Spleen (tissue), 11 donors: ENCODE measurements at regions not wholly inside any gene's neighbourhood (a gene's known extent, or its start where the extent isn't known, plus 50 kb on each side); places are given as distances from the start of the nearest gene placed in this dataset.

ENCODE experiments used
- DNase-seq: peaks from one replicate; pipeline ENCODE4 v3.0.0-alpha.2; 2020
- H3K27ac ChIP-seq, 8 donors: fragments of 200-600 bp; sonication (generic) in 7 of 8; 1 replicate in 4 of 8; 2 replicates in 4 of 8; pipeline versions ENCODE4 v1.5.0 to v1.8.0; 2016 to 2021; ENCODE audit warnings: inconsistent platforms in 4 of 8, mild to moderate bottlenecking in 4 of 8, moderate library complexity in 1 of 8
- H3K27me3 ChIP-seq, 7 donors: fragments of 200-600 bp; sonication (generic) in 6 of 7; replicated peaks in 1 of 7; 1 replicate in 4 of 7; 2 replicates in 3 of 7; pipeline versions ENCODE4 v1.5.0 to v1.8.0; 2016 to 2021; ENCODE audit warnings: inconsistent platforms in 3 of 7, mild to moderate bottlenecking in 1 of 7
- H3K36me3 ChIP-seq, 6 donors: fragments of 200-600 bp; sonication (generic) in 5 of 6; 1 replicate in 4 of 6; 2 replicates in 2 of 6; pipeline versions ENCODE4 v1.5.0 to v1.8.0; 2016 to 2021; ENCODE audit warnings: inconsistent platforms in 2 of 6
- H3K4me1 ChIP-seq, 6 donors: fragments of 200-600 bp; sonication (generic) in 5 of 6; 1 replicate in 3 of 6; 2 replicates in 3 of 6; pipeline versions ENCODE4 v1.5.0 to v1.8.0; 2016 to 2021; ENCODE audit warnings: inconsistent platforms in 3 of 6
- H3K4me3 ChIP-seq, 8 donors: fragments of 200-600 bp; sonication (generic) in 7 of 8; 1 replicate in 4 of 8; 2 replicates in 4 of 8; pipeline versions ENCODE4 v1.5.0 to v1.8.0; 2016 to 2021; ENCODE audit warnings: inconsistent platforms in 4 of 8, mild to moderate bottlenecking in 4 of 8, moderate library complexity in 2 of 8
- H3K9me3 ChIP-seq, 8 donors: fragments of 200-600 bp; sonication (generic) in 7 of 8; 1 replicate in 4 of 8; 2 replicates in 4 of 8; pipeline versions ENCODE4 v1.5.0 to v1.8.0; 2016 to 2021; ENCODE audit warnings: inconsistent platforms in 4 of 8
- POLR2A ChIP-seq, 3 donors: fragments of 450-650 bp; IDR thresholded peaks; one replicate each; pipeline ENCODE4 v1.5.1; 2017; ENCODE audit warnings: antibody characterized with exemption in 3 of 3, mild to moderate bottlenecking in 1 of 3
- POLR2AphosphoS5 ChIP-seq, 3 donors: sonication (generic); formaldehyde crosslinking; IDR thresholded peaks; one replicate each; pipeline ENCODE4 v1.5.1; 2017; ENCODE audit warnings: antibody characterized with exemption in 3 of 3
- WGBS, 5 donors: extraction: QIAGEN DNeasy Blood & Tissue Kit in 3 of 5; methylation state at CpG; one replicate each; pipeline versions ENCODE4 v1.1.5 to v1.1.7; 2013 to 2018; 5-methylcytosine and 5-hydroxymethylcytosine counted together
- intact Hi-C: fragments of 100-400 bp; cut with DNase I; formaldehyde crosslinking; loops from one replicate; pipeline ENCODE4 v1.15.0; 2023; ENCODE audit warnings: low total_unique reads
- TF ChIP-seq, protein P1 (sequence below), 11 experiments: fragments of 200-600 bp in 7 of 11; fragments of 450-650 bp in 4 of 11; sonication (generic) in 4 of 11; IDR thresholded peaks in 8 of 11; conservative IDR thresholded peaks in 3 of 11; 1 replicate in 7 of 11; 2 replicates in 4 of 11; pipeline versions ENCODE4 v1.4.0 to v1.8.0; 2016 to 2021; ENCODE audit warnings: antibody characterized with exemption in 11 of 11, inconsistent platforms in 4 of 11, mild to moderate bottlenecking in 1 of 11
- donor health status: healthy with polysubstance abuse.
- donor health status: DM: no; HTN: no; CAD: no; lungs with moderate emphysema.
- donor health status: DM: no; HTN: no; CAD: no.
- donor health status: Bipolar disorder and iron deficiency.
- donor health status: healthy.
- donor health status: DM: no; HTN: no; CAD: no.
- donor health status: DM: yes; HTN: yes; CAD: no.

GRCh38 chr6:170018936-170019817 is 267.8 kb downstream of the ERMARD start:
- no peak for DNase-seq
- H3K36me3 ChIP-seq: no peaks in the 10 kb centered on the region
- no peak overlapping the region for H3K4me3 ChIP-seq
- intact Hi-C loops: no loop called here
- H3K4me1 ChIP-seq: peaks cover 0 to 15% (median 0%) of the 10 kb centered on the region in 6 donors
- WGBS, 5 donors: 74 to 92% (median 89%) methylated on average over 19 of the region's 19 CpGs
- TF ChIP-seq POLR2A (IDR thresholded peaks at IDR 0.05) (no peak), POLR2AphosphoS5 (IDR thresholded peaks at IDR 0.05) (no peak)
- TF ChIP-seq, protein P1, sequence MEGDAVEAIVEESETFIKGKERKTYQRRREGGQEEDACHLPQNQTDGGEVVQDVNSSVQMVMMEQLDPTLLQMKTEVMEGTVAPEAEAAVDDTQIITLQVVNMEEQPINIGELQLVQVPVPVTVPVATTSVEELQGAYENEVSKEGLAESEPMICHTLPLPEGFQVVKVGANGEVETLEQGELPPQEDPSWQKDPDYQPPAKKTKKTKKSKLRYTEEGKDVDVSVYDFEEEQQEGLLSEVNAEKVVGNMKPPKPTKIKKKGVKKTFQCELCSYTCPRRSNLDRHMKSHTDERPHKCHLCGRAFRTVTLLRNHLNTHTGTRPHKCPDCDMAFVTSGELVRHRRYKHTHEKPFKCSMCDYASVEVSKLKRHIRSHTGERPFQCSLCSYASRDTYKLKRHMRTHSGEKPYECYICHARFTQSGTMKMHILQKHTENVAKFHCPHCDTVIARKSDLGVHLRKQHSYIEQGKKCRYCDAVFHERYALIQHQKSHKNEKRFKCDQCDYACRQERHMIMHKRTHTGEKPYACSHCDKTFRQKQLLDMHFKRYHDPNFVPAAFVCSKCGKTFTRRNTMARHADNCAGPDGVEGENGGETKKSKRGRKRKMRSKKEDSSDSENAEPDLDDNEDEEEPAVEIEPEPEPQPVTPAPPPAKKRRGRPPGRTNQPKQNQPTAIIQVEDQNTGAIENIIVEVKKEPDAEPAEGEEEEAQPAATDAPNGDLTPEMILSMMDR (IDR thresholded peaks at IDR 0.05 in 8 of 11, conservative IDR thresholded peaks at IDR 0.05 in 3 of 11): no peak
- H3K9me3 ChIP-seq: no peaks in the 10 kb centered on the region
- H3K27me3 ChIP-seq: peaks cover 0 to 51% (median 21%) of the 10 kb centered on the region in 7 donors
- H3K27ac ChIP-seq: no peak overlapping the region

DNA sequence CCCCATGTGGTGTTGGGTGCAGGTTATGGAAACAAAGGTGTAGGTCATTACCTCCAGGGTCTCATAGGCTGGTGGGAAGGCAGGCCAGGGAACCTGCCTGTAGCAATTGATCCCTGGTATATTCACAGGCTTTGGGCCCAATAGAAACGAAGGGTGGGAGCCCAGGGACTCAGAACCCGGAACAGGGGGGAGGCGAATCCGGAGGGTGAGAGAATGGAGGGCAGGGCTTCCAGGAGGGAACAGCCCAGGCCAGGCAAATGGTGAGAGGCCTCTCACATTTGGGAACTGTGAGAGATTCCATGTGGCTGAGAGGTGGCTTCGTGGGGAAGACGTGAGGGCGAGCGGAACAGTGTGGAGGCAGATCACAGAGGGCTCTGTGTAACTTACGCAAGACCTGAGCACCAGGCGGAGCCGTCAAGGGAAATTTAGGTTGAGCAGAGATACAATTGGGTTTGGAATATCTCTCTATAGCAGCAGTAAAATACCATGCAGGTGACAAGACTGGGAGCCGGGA is 267.1 kb downstream of the ERMARD start:
- peaks cover 0 to 51% (median 18%) of the 10 kb centered on the region in 7 donors for H3K27me3 ChIP-seq
- peak overlapping the region in 3 of 8 donors; percentile 7 to 12 (median 9) for H3K27ac ChIP-seq
- H3K9me3 ChIP-seq: no peaks in the 10 kb centered on the region
- DNase-seq: no peak
- TF ChIP-seq POLR2AphosphoS5 (IDR thresholded peaks at IDR 0.05): no peak
- TF ChIP-seq, protein P1 (IDR thresholded peaks at IDR 0.05 in 8 of 11, conservative IDR thresholded peaks at IDR 0.05 in 3 of 11): no peak
- TF ChIP-seq POLR2A (IDR thresholded peaks at IDR 0.05): no peak
- H3K36me3 ChIP-seq: no peaks in the 10 kb centered on the region
- no peak overlapping the region for H3K4me3 ChIP-seq
- H3K4me1 ChIP-seq: peaks cover 0 to 14% (median 0%) of the 10 kb centered on the region in 6 donors
- 82 to 90% (median 87%) methylated on average over 12 of the region's 12 CpGs for WGBS, 5 donors
- intact Hi-C loops: no loop called here

DNA sequence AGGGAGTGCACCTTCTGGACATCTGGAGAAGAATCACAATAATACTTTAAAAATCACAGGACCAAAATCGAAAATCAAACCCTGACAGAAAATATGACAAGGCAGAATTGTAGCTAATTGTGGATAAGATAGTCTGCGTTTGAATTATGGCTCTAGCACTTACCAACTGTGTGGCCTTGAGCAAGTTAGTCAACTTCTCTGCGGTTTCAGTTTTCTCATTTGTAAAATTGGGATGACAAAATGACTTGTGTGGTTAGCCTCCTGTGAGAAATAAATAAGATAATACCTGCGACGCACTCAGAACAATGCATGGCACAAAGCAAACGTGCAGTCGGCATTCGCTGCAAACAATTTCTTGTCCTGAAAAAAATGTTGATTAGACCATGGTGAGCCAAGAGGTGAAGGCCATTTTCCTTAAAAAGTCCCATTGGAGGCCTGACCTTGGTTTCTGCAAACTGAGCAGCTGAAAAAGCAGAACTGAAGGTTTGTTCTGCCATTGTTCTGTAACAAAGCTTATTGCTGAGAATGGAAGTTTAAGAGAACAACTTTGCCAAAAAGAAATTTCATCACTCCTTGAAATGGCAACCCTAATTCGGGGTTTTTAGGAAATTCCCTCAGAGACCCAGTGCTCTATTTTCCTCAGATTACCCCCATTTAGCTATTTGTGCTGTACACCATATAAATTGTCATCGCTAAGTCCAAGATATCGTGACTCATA is 266.3 kb downstream of the ERMARD start:
- no peaks in the 10 kb centered on the region for H3K36me3 ChIP-seq
- intact Hi-C loops: no loop called here
- H3K27ac ChIP-seq: peak overlapping the region in 3 of 8 donors; percentile 7 to 17 (median 9)
- TF ChIP-seq, protein P1 (IDR thresholded peaks at IDR 0.05 in 8 of 11, conservative IDR thresholded peaks at IDR 0.05 in 3 of 11): no peak
- TF ChIP-seq POLR2A (IDR thresholded peaks at IDR 0.05) (no peak), POLR2AphosphoS5 (IDR thresholded peaks at IDR 0.05) (no peak)
- peaks cover 0 to 11% (median 0%) of the 10 kb centered on the region in 6 donors for H3K4me1 ChIP-seq
- no peak for DNase-seq
- peaks cover 0 to 5% (median 0%) of the 10 kb centered on the region in 8 donors for H3K9me3 ChIP-seq
- WGBS, 5 donors: 61 to 75% (median 62%) methylated on average over 11 of the region's 11 CpGs
- peaks cover 0 to 51% (median 13%) of the 10 kb centered on the region in 7 donors for H3K27me3 ChIP-seq
- no peak overlapping the region for H3K4me3 ChIP-seq
